Panc1 (cell line): ENCODE measurements at regions not wholly inside any gene's neighbourhood (a gene's known extent, or its start where the extent isn't known, plus 50 kb on each side); places are given as distances from the start of the nearest gene placed in this dataset.

Experiments
- ATAC-seq: fragments of 200-7000 bp; cut with Tn5 transposase; 2 replicates; pipeline ENCODE4 v1.9.1; 2020; ENCODE audit warnings: mild to moderate bottlenecking, moderate library complexity
- BruUV-seq: library from RNA; stranded (reverse); fragments of 400-500 nt; replicated peaks from 2 replicates; lab custom pipeline; 2021; lab: Mats Ljungman, UMichigan
- CTCF ChIA-PET: fragments of 300-600 bp; sonication (Branson Sonifier 250); formaldehyde crosslinking; loops from one replicate; lab custom pipeline; 2022; ENCODE audit warnings: antibody characterized with exemption; lab: Charles Lee
- POLR2A ChIA-PET: fragments of 300-600 bp; sonication (Branson Sonifier 250); formaldehyde crosslinking; loops from one replicate; lab custom pipeline; 2022; ENCODE audit warnings: antibody characterized with exemption; lab: Charles Lee
- DNase-seq: peaks from one replicate; pipeline ENCODE4 v3.0.0-alpha.2; 2010; ENCODE audit warnings: low read depth, low spot score
- H3K27ac ChIP-seq: 2 replicates; pipeline ENCODE4 v1.5.1; 2011; ENCODE audit warnings: mild to moderate bottlenecking, low read length, inconsistent platforms
- H3K27me3 ChIP-seq: fragments of 200-500 bp; sonication (Bioruptor generic); 2 replicates; pipeline ENCODE4 v1.6.0; 2014; ENCODE audit warnings: low read length, inconsistent platforms; ENCODE audit not compliant: control insufficient read depth, insufficient read depth
- H3K36me3 ChIP-seq: fragments of 200-500 bp; sonication (Bioruptor generic); 2 replicates; pipeline ENCODE4 v1.5.1; 2014; ENCODE audit warnings: inconsistent platforms, mild to moderate bottlenecking, low read length, moderate library complexity; ENCODE audit not compliant: control insufficient read depth, insufficient read depth
- H3K4me1 ChIP-seq: 2 replicates; pipeline ENCODE4 v1.5.1; 2011; ENCODE audit warnings: inconsistent platforms, mild to moderate bottlenecking, low read length, moderate library complexity; ENCODE audit not compliant: control insufficient read depth, insufficient read depth
- H3K4me3 ChIP-seq, 2 experiments: 2 replicates each; pipeline ENCODE4 v1.5.1; 2011 to 2012; ENCODE audit warnings: low read depth in 2 of 2, low read length in 2 of 2, mild to moderate bottlenecking in 2 of 2, inconsistent platforms in 1 of 2, moderate library complexity in 1 of 2
- H3K9me3 ChIP-seq: fragments of 200-500 bp; sonication (Bioruptor generic); 2 replicates; pipeline ENCODE4 v1.5.1; 2014; ENCODE audit warnings: low read depth, mild to moderate bottlenecking, inconsistent platforms, low read length, moderate library complexity; ENCODE audit not compliant: control insufficient read depth, insufficient read depth
- POLR2AphosphoS5 ChIP-seq: IDR thresholded peaks from 2 replicates; pipeline ENCODE4 v1.6.1; 2012; ENCODE audit warnings: mild to moderate bottlenecking, low read depth, low read length, moderate library complexity
- SIN3A ChIP-seq: IDR thresholded peaks from 2 replicates; pipeline ENCODE4 v1.6.1; 2012; ENCODE audit warnings: low read depth, mild to moderate bottlenecking, low read length, moderate library complexity, borderline replicate concordance; ENCODE audit not compliant: insufficient read depth
- TCF7L2 ChIP-seq: IDR thresholded peaks from 2 replicates; pipeline ENCODE4 v1.6.1; 2011; ENCODE audit warnings: mild to moderate bottlenecking, low read depth, low read length, inconsistent platforms
- in situ Hi-C: cut with HindIII; loops from 2 replicates; pipeline ENCODE4 v1.10.0; 2016; ENCODE audit warnings: low sequenced_read_pairs, low pct_unique_long_range_greater_than_20kb
- intact Hi-C: fragments of 100-400 bp; cut with micrococcal nuclease; formaldehyde crosslinking; loops from one replicate; pipeline ENCODE4 v1.10.0; 2022; ENCODE audit not compliant: unreplicated experiment
- TF ChIP-seq, protein P1 (sequence below), 2 experiments: IDR thresholded peaks; 2 replicates each; pipeline ENCODE4 v1.6.1; 2011 to 2012; ENCODE audit warnings: low read depth in 2 of 2, control low read depth in 1 of 2, low read length in 1 of 2, mild to moderate bottlenecking in 1 of 2, moderate library complexity in 1 of 2; ENCODE audit not compliant: insufficient read depth in 1 of 2
- TF ChIP-seq, protein P2 (sequence below): fragments of 450-650 bp; IDR thresholded peaks from 2 replicates; pipeline ENCODE4 v1.5.1; 2017; ENCODE audit warnings: mild to moderate bottlenecking

DNA sequence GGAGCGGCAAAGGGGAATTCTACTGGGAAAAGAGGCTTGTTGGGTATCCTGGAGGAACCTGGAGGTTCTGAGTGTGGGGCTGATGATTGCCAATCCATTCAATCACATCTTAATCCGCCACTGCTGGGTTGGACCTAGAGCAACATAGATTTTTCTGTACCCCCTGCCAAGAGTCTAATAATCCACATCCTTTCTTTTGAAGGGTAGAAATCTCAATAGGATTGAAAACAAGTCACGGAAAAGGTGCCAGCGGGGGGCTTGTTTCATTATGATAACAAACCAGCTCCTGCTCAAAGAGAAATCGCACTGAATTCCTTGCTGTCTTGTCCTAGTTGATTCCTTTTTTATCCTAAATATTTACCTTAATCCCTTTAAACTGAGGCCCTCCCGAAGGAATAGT, 528.5 kb downstream of the ADGRL2 start:
- DNase-seq (no peak), ATAC-seq (no peak)
- no TSS peak for BruUV-seq
- ChIA-PET POLR2A (interaction anchor here (0.7 kb wide), 1 partner anchor 478 kb away, joined by 5 read pairs; no protein-coding TSS in a partner anchor), CTCF (no interaction called here)
- Histone ChIP-seq H3K27me3 (no peaks in the 10 kb centered on the region), H3K27ac (no peak overlapping the region), H3K36me3 (no peaks in the 10 kb centered on the region), H3K4me3 (no peak overlapping the region), H3K4me1 (no peaks in the 10 kb centered on the region), H3K9me3 (no peaks in the 10 kb centered on the region)
- in situ Hi-C loops, result no loop called here
- no peak for TF ChIP-seq TCF7L2
- intact Hi-C loops, result no loop called here

DNA sequence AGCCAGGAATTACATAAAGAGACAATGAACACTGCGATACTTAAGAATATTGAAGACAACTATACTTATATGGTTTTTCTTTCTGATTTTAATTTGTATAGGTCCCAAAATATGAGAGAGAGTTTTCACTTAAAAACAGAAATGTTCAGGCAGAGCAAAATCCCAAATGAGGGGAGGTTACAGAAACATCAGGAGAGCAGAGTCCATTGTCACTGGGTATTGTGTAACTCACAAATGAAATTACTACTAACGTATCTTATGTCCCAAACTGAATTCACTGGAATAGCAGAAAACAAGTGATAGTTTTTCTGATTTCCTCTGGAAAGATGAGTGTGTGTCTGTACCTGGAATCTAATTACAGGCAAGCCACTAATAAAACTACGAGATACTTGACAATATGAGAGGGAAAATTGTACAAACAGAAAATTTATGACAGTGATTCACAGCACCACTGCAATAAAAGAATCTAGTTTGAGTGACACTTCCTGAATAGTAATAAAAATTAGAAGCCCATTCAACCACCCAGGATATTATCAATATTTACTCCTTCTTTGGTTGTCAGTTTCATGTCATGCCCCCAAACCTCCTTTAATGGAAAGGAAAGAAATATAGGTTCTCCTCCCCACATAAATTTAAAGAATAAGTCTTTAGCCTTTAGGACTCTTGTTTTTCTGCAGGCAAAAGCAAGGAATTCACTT, 522.6 kb downstream of the ADGRL2 start:
- DNase-seq, result no peak
- no peak overlapping the region for H3K4me3 ChIP-seq
- no peak for ATAC-seq
- no peaks in the 10 kb centered on the region for H3K36me3 ChIP-seq
- CTCF ChIA-PET, result no interaction called here
- no peaks in the 10 kb centered on the region for H3K27me3 ChIP-seq
- H3K27ac ChIP-seq, result no peak overlapping the region
- POLR2A ChIA-PET, result no interaction called here
- BruUV-seq, result no TSS peak
- intact Hi-C loops (no loop called here), in situ Hi-C loops (no loop called here)
- H3K4me1 ChIP-seq, result no peaks in the 10 kb centered on the region
- TF ChIP-seq, protein P1, sequence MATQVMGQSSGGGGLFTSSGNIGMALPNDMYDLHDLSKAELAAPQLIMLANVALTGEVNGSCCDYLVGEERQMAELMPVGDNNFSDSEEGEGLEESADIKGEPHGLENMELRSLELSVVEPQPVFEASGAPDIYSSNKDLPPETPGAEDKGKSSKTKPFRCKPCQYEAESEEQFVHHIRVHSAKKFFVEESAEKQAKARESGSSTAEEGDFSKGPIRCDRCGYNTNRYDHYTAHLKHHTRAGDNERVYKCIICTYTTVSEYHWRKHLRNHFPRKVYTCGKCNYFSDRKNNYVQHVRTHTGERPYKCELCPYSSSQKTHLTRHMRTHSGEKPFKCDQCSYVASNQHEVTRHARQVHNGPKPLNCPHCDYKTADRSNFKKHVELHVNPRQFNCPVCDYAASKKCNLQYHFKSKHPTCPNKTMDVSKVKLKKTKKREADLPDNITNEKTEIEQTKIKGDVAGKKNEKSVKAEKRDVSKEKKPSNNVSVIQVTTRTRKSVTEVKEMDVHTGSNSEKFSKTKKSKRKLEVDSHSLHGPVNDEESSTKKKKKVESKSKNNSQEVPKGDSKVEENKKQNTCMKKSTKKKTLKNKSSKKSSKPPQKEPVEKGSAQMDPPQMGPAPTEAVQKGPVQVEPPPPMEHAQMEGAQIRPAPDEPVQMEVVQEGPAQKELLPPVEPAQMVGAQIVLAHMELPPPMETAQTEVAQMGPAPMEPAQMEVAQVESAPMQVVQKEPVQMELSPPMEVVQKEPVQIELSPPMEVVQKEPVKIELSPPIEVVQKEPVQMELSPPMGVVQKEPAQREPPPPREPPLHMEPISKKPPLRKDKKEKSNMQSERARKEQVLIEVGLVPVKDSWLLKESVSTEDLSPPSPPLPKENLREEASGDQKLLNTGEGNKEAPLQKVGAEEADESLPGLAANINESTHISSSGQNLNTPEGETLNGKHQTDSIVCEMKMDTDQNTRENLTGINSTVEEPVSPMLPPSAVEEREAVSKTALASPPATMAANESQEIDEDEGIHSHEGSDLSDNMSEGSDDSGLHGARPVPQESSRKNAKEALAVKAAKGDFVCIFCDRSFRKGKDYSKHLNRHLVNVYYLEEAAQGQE (IDR thresholded peaks at IDR 0.05; ENCODE audit: insufficient read depth in 1 of 2, low read depth in 2 of 2, low read length in 1 of 2), result no peak
- TF ChIP-seq, protein P2, sequence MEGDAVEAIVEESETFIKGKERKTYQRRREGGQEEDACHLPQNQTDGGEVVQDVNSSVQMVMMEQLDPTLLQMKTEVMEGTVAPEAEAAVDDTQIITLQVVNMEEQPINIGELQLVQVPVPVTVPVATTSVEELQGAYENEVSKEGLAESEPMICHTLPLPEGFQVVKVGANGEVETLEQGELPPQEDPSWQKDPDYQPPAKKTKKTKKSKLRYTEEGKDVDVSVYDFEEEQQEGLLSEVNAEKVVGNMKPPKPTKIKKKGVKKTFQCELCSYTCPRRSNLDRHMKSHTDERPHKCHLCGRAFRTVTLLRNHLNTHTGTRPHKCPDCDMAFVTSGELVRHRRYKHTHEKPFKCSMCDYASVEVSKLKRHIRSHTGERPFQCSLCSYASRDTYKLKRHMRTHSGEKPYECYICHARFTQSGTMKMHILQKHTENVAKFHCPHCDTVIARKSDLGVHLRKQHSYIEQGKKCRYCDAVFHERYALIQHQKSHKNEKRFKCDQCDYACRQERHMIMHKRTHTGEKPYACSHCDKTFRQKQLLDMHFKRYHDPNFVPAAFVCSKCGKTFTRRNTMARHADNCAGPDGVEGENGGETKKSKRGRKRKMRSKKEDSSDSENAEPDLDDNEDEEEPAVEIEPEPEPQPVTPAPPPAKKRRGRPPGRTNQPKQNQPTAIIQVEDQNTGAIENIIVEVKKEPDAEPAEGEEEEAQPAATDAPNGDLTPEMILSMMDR, result no peak
- TF ChIP-seq SIN3A, result no peak
- TF ChIP-seq POLR2AphosphoS5, result no peak
- TF ChIP-seq TCF7L2, result no peak
- no peaks in the 10 kb centered on the region for H3K9me3 ChIP-seq

DNA sequence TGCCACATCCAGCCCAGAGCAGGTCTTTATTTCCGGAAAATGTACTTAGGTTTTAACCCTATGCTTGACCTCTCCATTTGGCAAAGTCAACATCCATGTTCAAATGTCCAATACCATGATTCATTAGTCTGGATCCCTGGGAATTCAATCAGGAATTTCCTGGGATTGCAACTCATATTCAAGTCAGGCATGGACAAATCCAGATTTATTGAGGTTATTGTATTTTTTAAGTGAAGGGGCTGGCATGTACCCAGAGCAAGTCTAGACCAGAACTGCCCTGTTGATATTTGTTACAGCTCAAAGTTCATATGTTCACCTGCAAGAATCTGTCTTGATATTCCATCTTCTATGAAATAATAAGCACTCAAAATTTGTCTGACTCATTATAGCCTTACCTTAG, 521.1 kb downstream of the ADGRL2 start:
- no peaks in the 10 kb centered on the region for H3K27me3 ChIP-seq
- DNase-seq (no peak), ATAC-seq (no peak)
- ChIA-PET CTCF (no interaction called here), POLR2A (no interaction called here)
- no peaks in the 10 kb centered on the region for H3K36me3 ChIP-seq
- in situ Hi-C loops (no loop called here), intact Hi-C loops (no loop called here)
- no peak overlapping the region for H3K4me3 ChIP-seq
- TF ChIP-seq, protein P2, result no peak
- TF ChIP-seq POLR2AphosphoS5 (no peak), SIN3A (no peak), TCF7L2 (no peak)
- TF ChIP-seq, protein P1 (IDR thresholded peaks at IDR 0.05; ENCODE audit: insufficient read depth in 1 of 2, low read depth in 2 of 2, low read length in 1 of 2), result no peak
- H3K9me3 ChIP-seq, result no peaks in the 10 kb centered on the region
- BruUV-seq, result no TSS peak
- no peaks in the 10 kb centered on the region for H3K4me1 ChIP-seq
- no peak overlapping the region for H3K27ac ChIP-seq
